CD14-positive monocyte (primary cell): ENCODE measurements at regions not wholly inside any gene's neighbourhood (a gene's known extent, or its start where the extent isn't known, plus 50 kb on each side); places are given as distances from the start of the nearest gene placed in this dataset.

ENCODE experiments used
- DNase-seq, 3 donors: peaks; one replicate each; pipeline ENCODE4 v3.0.0-alpha.2; 2011 to 2022
- H2AFZ ChIP-seq: 2 replicates; pipeline ENCODE4 v1.6.0; 2012; ENCODE audit warnings: mild to moderate bottlenecking, low read depth, low read length, inconsistent platforms; ENCODE audit not compliant: insufficient read depth, poor library complexity, severe bottlenecking
- H3K27ac ChIP-seq, 2 donors: 1 replicate in 1 of 2; 2 replicates in 1 of 2; pipeline ENCODE4 v1.5.1; 2012 to 2013; ENCODE audit warnings: low read length in 2 of 2, control low read depth in 1 of 2, inconsistent platforms in 1 of 2, low read depth in 1 of 2, mild to moderate bottlenecking in 1 of 2
- H3K27me3 ChIP-seq, 2 donors: one replicate each; pipeline versions ENCODE4 v1.6.0 to v1.6.1; 2011 to 2013; ENCODE audit warnings: low read length in 2 of 2; ENCODE audit not compliant: control insufficient read depth in 2 of 2, insufficient read depth in 2 of 2
- H3K36me3 ChIP-seq, 2 donors: replicated peaks in 1 of 2; 1 replicate in 1 of 2; 2 replicates in 1 of 2; pipeline versions ENCODE4 v1.5.1 to v1.6.1; 2012 to 2013; ENCODE audit warnings: low read length in 2 of 2, control low read depth in 1 of 2, inconsistent platforms in 1 of 2, mild to moderate bottlenecking in 1 of 2; ENCODE audit not compliant: insufficient read depth in 2 of 2, control insufficient read depth in 1 of 2
- H3K4me1 ChIP-seq, 2 donors: 1 replicate in 1 of 2; 2 replicates in 1 of 2; pipeline versions ENCODE4 v1.5.1 to v1.6.1; 2012 to 2013; ENCODE audit warnings: low read length in 2 of 2, control low read depth in 1 of 2, inconsistent platforms in 1 of 2, mild to moderate bottlenecking in 1 of 2, moderate library complexity in 1 of 2; ENCODE audit not compliant: insufficient read depth in 2 of 2, control insufficient read depth in 1 of 2
- H3K4me2 ChIP-seq: replicated peaks from 2 replicates; pipeline ENCODE3; 2012; ENCODE audit warnings: low read length, moderate library complexity, mild to moderate bottlenecking; ENCODE audit not compliant: poor library complexity, severe bottlenecking; ENCODE audit errors: extremely low read depth
- H3K4me3 ChIP-seq, 3 experiments: fragments of 200-600 bp in 1 of 3; sonication (generic) in 1 of 3; replicated peaks in 1 of 3; 1 replicate in 2 of 3; 2 replicates in 1 of 3; pipeline ENCODE4 v1.5.1; 2011 to 2013; ENCODE audit warnings: low read length in 3 of 3, mild to moderate bottlenecking in 3 of 3, control low read depth in 2 of 3, low read depth in 2 of 3, inconsistent platforms in 1 of 3, moderate library complexity in 1 of 3
- H3K79me2 ChIP-seq: 2 replicates; pipeline ENCODE4 v1.6.0; 2012; ENCODE audit warnings: mild to moderate bottlenecking, control low read depth, inconsistent platforms, low read length, moderate library complexity; ENCODE audit not compliant: insufficient read depth
- H3K9ac ChIP-seq: 2 replicates; pipeline ENCODE4 v1.6.0; 2017; ENCODE audit warnings: low read length, mild to moderate bottlenecking; ENCODE audit not compliant: insufficient read depth, poor library complexity, severe bottlenecking
- H3K9me3 ChIP-seq, 2 donors: replicated peaks in 1 of 2; 1 replicate in 1 of 2; 2 replicates in 1 of 2; pipeline versions ENCODE4 v1.5.1 to v1.6.1; 2012 to 2013; ENCODE audit warnings: low read length in 2 of 2, control low read depth in 1 of 2; ENCODE audit not compliant: control insufficient read depth in 1 of 2, insufficient read depth in 1 of 2
- H4K20me1 ChIP-seq: 2 replicates; pipeline ENCODE4 v1.6.0; 2012; ENCODE audit warnings: mild to moderate bottlenecking, low read length, control low read depth, moderate library complexity; ENCODE audit not compliant: insufficient read depth
- H3K27ac Mint-ChIP-seq, 7 donors: one replicate each; pipeline ENCODE4 v1.8.0; 2020; ENCODE audit warnings: mild to moderate bottlenecking in 7 of 7, mixed read lengths in 7 of 7, moderate library complexity in 6 of 7, inconsistent platforms in 2 of 7
- H3K27me3 Mint-ChIP-seq, 3 donors: one replicate each; pipeline ENCODE4 v1.8.0; 2021 to 2022; ENCODE audit warnings: low read depth in 3 of 3, mild to moderate bottlenecking in 3 of 3, mixed read lengths in 3 of 3, moderate library complexity in 3 of 3, inconsistent platforms in 1 of 3
- H3K36me3 Mint-ChIP-seq, 2 donors: one replicate each; pipeline ENCODE4 v1.8.0; 2020; ENCODE audit warnings: mixed read lengths in 2 of 2, inconsistent platforms in 1 of 2, mild to moderate bottlenecking in 1 of 2
- H3K4me1 Mint-ChIP-seq: one replicate; pipeline ENCODE4 v1.8.0; 2020; ENCODE audit warnings: mild to moderate bottlenecking, mixed read lengths
- H3K4me3 Mint-ChIP-seq, 2 donors: one replicate each; pipeline ENCODE4 v1.8.0; 2020; ENCODE audit warnings: mild to moderate bottlenecking in 2 of 2, mixed read lengths in 2 of 2, moderate library complexity in 1 of 2
- H3K9me3 Mint-ChIP-seq, 7 donors: one replicate each; pipeline ENCODE4 v1.8.0; 2020 to 2022; ENCODE audit warnings: mixed read lengths in 7 of 7, mild to moderate bottlenecking in 6 of 7, moderate library complexity in 6 of 7, inconsistent platforms in 2 of 7
- CTCF ChIP-seq: fragments of 200-600 bp; IDR thresholded peaks from one replicate; pipeline ENCODE4 v1.8.0; 2022; ENCODE audit warnings: antibody characterized with exemption, mild to moderate bottlenecking
- WGBS: methylation state at CpG from one replicate; pipeline ENCODE4 v1.1.5; 2013; ENCODE audit warnings: missing lambda C conversion rate; ENCODE audit not compliant: insufficient coverage; 5-methylcytosine and 5-hydroxymethylcytosine counted together
- intact Hi-C, 2 donors: fragments of 100-400 bp; cut with micrococcal nuclease; formaldehyde crosslinking; loops; one replicate each; pipeline versions ENCODE4 v1.15.0 to v1.15.1; 2023

DNA sequence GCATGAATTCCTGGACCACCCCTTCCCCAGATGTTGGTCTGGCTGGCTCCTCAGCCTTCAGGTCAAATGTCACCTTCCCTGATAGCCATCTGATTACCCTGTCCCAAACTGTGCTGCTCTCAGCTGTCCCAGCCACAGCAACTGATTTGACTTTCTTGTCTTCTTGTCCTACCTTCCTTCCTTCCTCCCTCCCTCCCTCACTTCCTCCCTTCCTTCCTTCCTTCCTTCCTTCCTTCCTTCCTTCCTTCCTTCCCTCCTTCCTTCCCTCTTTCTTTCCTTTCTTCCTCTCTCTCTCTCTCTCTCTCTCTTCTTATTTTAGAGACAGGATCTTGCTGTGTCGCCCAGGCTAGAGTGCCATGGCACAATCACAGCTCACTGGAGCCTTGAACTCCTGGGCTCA is 242.5 kb downstream of the RPS24 start:
- peaks cover 4 to 6% (median 5%) of the 10 kb centered on the region in 3 donors for H3K27me3 Mint-ChIP-seq
- peaks cover 2% of the 10 kb centered on the region for H3K4me1 Mint-ChIP-seq
- no peak overlapping the region for H3K4me2 ChIP-seq
- H3K27me3 ChIP-seq: no peaks in the 10 kb centered on the region
- H3K36me3 ChIP-seq: no peaks in the 10 kb centered on the region
- no peak overlapping the region for H3K9ac ChIP-seq
- 88% methylated on average over 1 of the region's 1 CpG for WGBS
- H3K4me3 ChIP-seq: no peak overlapping the region
- no peaks in the 10 kb centered on the region for H3K4me1 ChIP-seq
- intact Hi-C loops: no loop called here
- no peak overlapping the region for H3K4me3 Mint-ChIP-seq
- H3K9me3 Mint-ChIP-seq: peaks cover 2 to 11% (median 4%) of the 10 kb centered on the region in 7 donors
- H3K27ac ChIP-seq: no peak overlapping the region
- H3K27ac Mint-ChIP-seq: peak overlapping the region in 1 of 7 donors; percentile 39
- H3K36me3 Mint-ChIP-seq: no peaks in the 10 kb centered on the region
- peaks cover 0 to 5% of the 10 kb centered on the region in 2 donors for H3K9me3 ChIP-seq
- H3K79me2 ChIP-seq: no peaks in the 10 kb centered on the region
- H2AFZ ChIP-seq: no peak overlapping the region
- no peak for TF ChIP-seq CTCF
- DNase-seq: no peak
- H4K20me1 ChIP-seq: no peaks in the 10 kb centered on the region

DNA sequence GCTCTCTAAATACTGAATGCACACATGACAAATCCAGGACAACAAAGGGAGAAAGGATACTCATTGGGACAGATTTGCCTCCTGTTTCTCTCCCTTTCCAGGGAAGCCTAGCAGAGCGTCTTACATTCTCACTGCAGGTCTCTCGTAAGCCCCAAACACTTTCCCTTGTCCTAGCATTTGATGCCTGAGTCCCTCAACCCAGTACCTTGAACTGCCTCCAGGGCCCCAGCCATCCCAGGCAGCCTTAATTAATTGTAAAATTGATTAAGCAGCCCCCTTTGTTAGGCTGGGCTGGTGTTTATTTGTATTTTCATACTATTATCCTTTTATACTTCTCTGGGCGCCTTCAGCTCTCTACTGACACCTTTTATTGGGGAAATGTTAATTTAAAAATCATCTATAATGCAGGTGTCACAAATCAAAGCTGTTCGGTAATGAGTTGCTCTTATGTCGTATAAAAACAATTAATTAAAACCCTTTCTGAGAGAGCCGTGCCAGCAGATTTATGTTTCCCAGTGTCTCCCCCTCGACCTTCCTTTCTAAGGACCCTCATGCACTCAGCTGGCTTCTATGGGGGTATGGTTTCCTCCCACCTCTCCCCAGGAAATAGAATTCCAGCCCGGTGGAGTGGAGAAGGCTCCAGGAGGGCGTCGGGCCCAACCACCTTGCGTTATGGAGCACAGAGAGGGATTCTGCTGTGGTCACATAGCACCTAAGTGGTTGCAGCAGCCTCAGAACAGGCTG is 243.8 kb downstream of the RPS24 start:
- no peak for TF ChIP-seq CTCF
- Histone ChIP-seq H3K4me2 (no peak overlapping the region), H2AFZ (no peak overlapping the region), H3K4me1 (no peaks in the 10 kb centered on the region), H3K27me3 (no peaks in the 10 kb centered on the region), H3K4me3 (no peak overlapping the region), H4K20me1 (no peaks in the 10 kb centered on the region), H3K9me3 (no peaks in the 10 kb centered on the region), H3K27ac (no peak overlapping the region), H3K79me2 (no peaks in the 10 kb centered on the region), H3K9ac (no peak overlapping the region), H3K36me3 (no peaks in the 10 kb centered on the region)
- no peak overlapping the region for H3K4me3 Mint-ChIP-seq
- intact Hi-C loops: no loop called here
- peaks cover 5 to 6% (median 6%) of the 10 kb centered on the region in 3 donors for H3K27me3 Mint-ChIP-seq
- H3K4me1 Mint-ChIP-seq: peaks cover 2% of the 10 kb centered on the region
- WGBS: 88% methylated on average over 4 of the region's 11 CpGs
- H3K27ac Mint-ChIP-seq: no peak overlapping the region
- H3K36me3 Mint-ChIP-seq: no peaks in the 10 kb centered on the region
- H3K9me3 Mint-ChIP-seq: peaks cover 0 to 7% (median under 1%) of the 10 kb centered on the region in 7 donors
- no peak for DNase-seq
